Osteoblast (primary cell): ENCODE measurements at regions not wholly inside any gene's neighbourhood (a gene's known extent, or its start where the extent isn't known, plus 50 kb on each side); places are given as distances from the start of the nearest gene placed in this dataset.

Source experiments
- DNase-seq: peaks from one replicate; pipeline ENCODE4 v3.0.0; 2011; ENCODE audit warnings: low spot score, mixed read lengths; ENCODE audit not compliant: insufficient read length; ENCODE audit errors: missing footprints
- H2AFZ ChIP-seq: 2 replicates; pipeline ENCODE4 v1.6.0; 2011; ENCODE audit warnings: mild to moderate bottlenecking, low read length
- H3K27ac ChIP-seq: 2 replicates; pipeline ENCODE4 v1.5.1; 2011; ENCODE audit warnings: mild to moderate bottlenecking, low read depth, low read length, moderate library complexity
- H3K27me3 ChIP-seq: 2 replicates; pipeline ENCODE4 v1.6.0; 2012; ENCODE audit warnings: mild to moderate bottlenecking, control low read depth, inconsistent platforms, low read length, moderate library complexity; ENCODE audit not compliant: insufficient read depth
- H3K36me3 ChIP-seq: 2 replicates; pipeline ENCODE4 v1.5.1; 2011; ENCODE audit warnings: mild to moderate bottlenecking, low read length, control low read depth, moderate library complexity; ENCODE audit not compliant: insufficient read depth
- H3K4me1 ChIP-seq: 2 replicates; pipeline ENCODE4 v1.5.1; 2011; ENCODE audit warnings: mild to moderate bottlenecking, low read length, control low read depth, moderate library complexity; ENCODE audit not compliant: insufficient read depth
- H3K4me2 ChIP-seq: 2 replicates; pipeline ENCODE4 v1.6.0; 2011; ENCODE audit warnings: mild to moderate bottlenecking, low read length; ENCODE audit not compliant: insufficient read depth
- H3K4me3 ChIP-seq: fragments of 200-600 bp; sonication (generic); 3 replicates; pipeline ENCODE4 v1.5.1; 2012; ENCODE audit warnings: mild to moderate bottlenecking, low read length, inconsistent platforms; ENCODE audit not compliant: insufficient read depth
- H3K79me2 ChIP-seq: 2 replicates; pipeline ENCODE4 v1.6.0; 2012; ENCODE audit warnings: mild to moderate bottlenecking, low read length, control low read depth, inconsistent platforms; ENCODE audit not compliant: insufficient read depth
- H3K9me3 ChIP-seq: 2 replicates; pipeline ENCODE4 v1.5.1; 2011; ENCODE audit warnings: low read depth, low read length, control low read depth
- H4K20me1 ChIP-seq: 2 replicates; pipeline ENCODE4 v1.6.0; 2012; ENCODE audit warnings: mild to moderate bottlenecking, low read length, control low read depth; ENCODE audit not compliant: insufficient read depth
- CTCF ChIP-seq: IDR thresholded peaks from 2 replicates; pipeline ENCODE4 v1.5.1; 2011; ENCODE audit warnings: mild to moderate bottlenecking, low read depth, low read length, moderate library complexity; ENCODE audit errors: extremely low read depth

- H3K9me3 ChIP-seq, result no peaks in the 10 kb centered on the region
- no peak for DNase-seq
- H3K27ac ChIP-seq, result no peak overlapping the region
- no peak overlapping the region for H3K4me2 ChIP-seq
- TF ChIP-seq CTCF, result no peak
- H3K79me2 ChIP-seq, result no peaks in the 10 kb centered on the region
- H3K27me3 ChIP-seq, result no peaks in the 10 kb centered on the region
- H3K4me3 ChIP-seq, result no peak overlapping the region
- H2AFZ ChIP-seq, result no peak overlapping the region
- H3K4me1 ChIP-seq, result no peaks in the 10 kb centered on the region
- H3K36me3 ChIP-seq, result no peaks in the 10 kb centered on the region
- H4K20me1 ChIP-seq, result no peaks in the 10 kb centered on the region
Observed at GRCh38 chr2:157043786-157044185, 213.7 kb upstream of the GALNT5 start.

GRCh38 chr2:157046396-157046795 lies 211.1 kb upstream of the GALNT5 start:
- no peaks in the 10 kb centered on the region for H3K4me1 ChIP-seq
- DNase-seq, result no peak

DNA sequence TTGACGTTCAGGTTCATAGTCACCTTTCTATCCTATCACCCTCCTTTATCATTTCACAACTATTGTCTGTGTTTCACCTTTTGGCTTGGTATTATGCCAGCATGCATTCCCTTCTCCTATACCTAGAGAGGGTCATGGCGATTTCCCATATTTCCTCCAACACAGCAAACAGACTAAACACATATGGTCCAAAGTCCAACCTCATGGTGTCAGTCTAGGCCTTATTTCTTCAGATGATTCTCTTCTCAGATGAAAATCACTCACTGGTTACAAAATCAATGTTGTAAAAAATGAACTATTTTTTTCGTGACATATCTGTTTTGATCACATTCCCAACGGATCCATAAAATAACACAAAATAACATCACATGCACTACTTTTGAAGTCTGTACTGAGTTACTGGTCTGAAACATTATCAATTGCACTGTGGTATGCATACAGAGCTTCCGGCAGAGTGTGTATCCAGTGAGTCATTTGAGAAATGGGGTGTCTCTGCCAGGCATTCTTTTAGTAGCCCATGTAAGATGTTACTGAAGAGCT lies 204.8 kb upstream of the GALNT5 start:
- H3K79me2 ChIP-seq, result no peaks in the 10 kb centered on the region
- no peaks in the 10 kb centered on the region for H3K9me3 ChIP-seq
- no peak for DNase-seq
- no peaks in the 10 kb centered on the region for H3K27me3 ChIP-seq
- H3K4me1 ChIP-seq, result peaks cover 34% of the 10 kb centered on the region
- H4K20me1 ChIP-seq, result no peaks in the 10 kb centered on the region
- TF ChIP-seq CTCF, result peak; percentile 44
- H3K4me2 ChIP-seq, result peak overlapping the region; percentile 1
- H3K36me3 ChIP-seq, result no peaks in the 10 kb centered on the region
- H2AFZ ChIP-seq, result no peak overlapping the region
- H3K27ac ChIP-seq, result peak overlapping the region; percentile 63
- H3K4me3 ChIP-seq, result no peak overlapping the region

More at GRCh38 chr2:157046396-157046795, 211.1 kb upstream of the GALNT5 start:
- no peaks in the 10 kb centered on the region for H3K79me2 ChIP-seq
- no peak overlapping the region for H2AFZ ChIP-seq
- H3K4me2 ChIP-seq, result no peak overlapping the region
- H4K20me1 ChIP-seq, result no peaks in the 10 kb centered on the region
- no peak for TF ChIP-seq CTCF
- no peaks in the 10 kb centered on the region for H3K36me3 ChIP-seq
- no peaks in the 10 kb centered on the region for H3K9me3 ChIP-seq
- H3K27ac ChIP-seq, result no peak overlapping the region
- no peaks in the 10 kb centered on the region for H3K27me3 ChIP-seq
- H3K4me3 ChIP-seq, result no peak overlapping the region

DNA sequence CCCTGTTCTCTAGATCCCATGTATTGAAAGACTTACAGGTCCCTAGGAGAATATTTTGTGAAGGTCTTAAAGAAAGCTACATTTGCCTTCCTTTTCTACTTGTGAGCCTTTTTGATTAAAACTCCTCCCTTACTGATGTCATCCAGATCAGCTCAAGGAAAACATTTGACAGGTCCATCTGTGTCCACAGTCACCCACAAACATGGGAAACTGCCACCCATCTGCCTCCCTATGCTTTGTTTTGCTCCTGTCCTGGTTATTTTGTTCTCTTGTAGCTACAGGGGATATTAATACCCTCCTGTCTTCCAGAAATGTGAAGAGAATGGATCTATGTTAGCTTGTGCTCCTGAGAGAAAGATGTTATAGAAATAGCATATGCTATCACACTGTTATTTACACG lies 203.6 kb upstream of the GALNT5 start:
- H2AFZ ChIP-seq, result no peak overlapping the region
- peaks cover 34% of the 10 kb centered on the region for H3K4me1 ChIP-seq
- TF ChIP-seq CTCF, result no peak
- peak overlapping the region; percentile 36 for H3K27ac ChIP-seq
- no peaks in the 10 kb centered on the region for H3K27me3 ChIP-seq
- DNase-seq, result no peak
- H4K20me1 ChIP-seq, result no peaks in the 10 kb centered on the region
- no peaks in the 10 kb centered on the region for H3K36me3 ChIP-seq
- H3K4me3 ChIP-seq, result no peak overlapping the region
- no peaks in the 10 kb centered on the region for H3K9me3 ChIP-seq
- H3K79me2 ChIP-seq, result no peaks in the 10 kb centered on the region
- H3K4me2 ChIP-seq, result no peak overlapping the region
